Neural cell (in vitro differentiated cells): ENCODE measurements at regions not wholly inside any gene's neighbourhood (a gene's known extent, or its start where the extent isn't known, plus 50 kb on each side); places are given as distances from the start of the nearest gene placed in this dataset.

Source experiments
- H2AFZ ChIP-seq: fragments of 200-600, 300-800 bp; sonication (generic), shearing (Covaris generic); 2 replicates; pipeline ENCODE4 v1.6.0; 2014; ENCODE audit warnings: low read depth, mild to moderate bottlenecking, antibody characterized with exemption, low read length, moderate library complexity
- H3F3A ChIP-seq: fragments of 200-600 bp; shearing (Covaris generic); 2 replicates; pipeline ENCODE4 v1.6.1; 2016; ENCODE audit warnings: mild to moderate bottlenecking, moderate library complexity, mixed read lengths, antibody characterized with exemption, low read length; ENCODE audit not compliant: insufficient read depth, poor library complexity, severe bottlenecking
- H3K27ac ChIP-seq: fragments of 200-600, 300-800 bp; sonication (generic), shearing (Covaris generic); 2 replicates; pipeline ENCODE4 v1.5.1; 2014; ENCODE audit warnings: mild to moderate bottlenecking, low read length, moderate library complexity
- H3K27me3 ChIP-seq: fragments of 300-800, 200-600 bp; sonication (generic), shearing (Covaris generic); 2 replicates; pipeline ENCODE4 v1.6.0; 2014; ENCODE audit warnings: mild to moderate bottlenecking, low read depth, low read length, moderate library complexity; ENCODE audit not compliant: insufficient read depth
- H3K36me3 ChIP-seq: fragments of 300-800, 200-600 bp; sonication (generic), shearing (Covaris generic); 2 replicates; pipeline ENCODE4 v1.5.1; 2014; ENCODE audit warnings: mild to moderate bottlenecking, antibody characterized with exemption, low read length, moderate library complexity; ENCODE audit not compliant: insufficient read depth
- H3K4me2 ChIP-seq: fragments of 300-800, 200-600 bp; sonication (generic), shearing (Covaris generic); 2 replicates; pipeline ENCODE4 v1.6.0; 2014; ENCODE audit warnings: mild to moderate bottlenecking, low read length
- H3K4me3 ChIP-seq: fragments of 300-800, 200-600 bp; sonication (generic), shearing (Covaris generic); 2 replicates; pipeline ENCODE4 v1.5.1; 2014; ENCODE audit warnings: mild to moderate bottlenecking, low read length, moderate library complexity
- H3K79me2 ChIP-seq: fragments of 200-600 bp; shearing (Covaris generic); replicated peaks from 2 replicates; pipeline ENCODE4 v1.6.0; 2014; ENCODE audit warnings: mild to moderate bottlenecking, low read length, moderate library complexity; ENCODE audit not compliant: insufficient read depth
- H3K9ac ChIP-seq: fragments of 300-800, 200-600 bp; sonication (generic), shearing (Covaris generic); 2 replicates; pipeline ENCODE4 v1.6.1; 2016; ENCODE audit warnings: mild to moderate bottlenecking, low read length, mixed read lengths
- H3K9me2 ChIP-seq: fragments of 200-600 bp; shearing (Covaris generic); 2 replicates; pipeline ENCODE4 v1.6.1; 2016; ENCODE audit warnings: mild to moderate bottlenecking, low read length, mixed read lengths; ENCODE audit not compliant: insufficient read depth
- H3K9me3 ChIP-seq: fragments of 200-600, 300-800 bp; sonication (generic), shearing (Covaris generic); 2 replicates; pipeline ENCODE4 v1.6.1; 2016; ENCODE audit warnings: mild to moderate bottlenecking, mixed run types, low read length, moderate library complexity, mixed read lengths
- H4K20me1 ChIP-seq: fragments of 200-600 bp; shearing (Covaris generic); 2 replicates; pipeline ENCODE4 v1.6.1; 2016; ENCODE audit warnings: mild to moderate bottlenecking, mixed run types; ENCODE audit not compliant: insufficient read depth
- CTCF ChIP-seq: fragments of 450-650 bp; IDR thresholded peaks from 2 replicates; pipeline ENCODE4 v1.5.1; 2014; ENCODE audit warnings: antibody characterized with exemption, mild to moderate bottlenecking, moderate library complexity; ENCODE audit not compliant: poor library complexity, severe bottlenecking
- EP300 ChIP-seq: fragments of 450-650 bp; conservative IDR thresholded peaks from 2 replicates; pipeline ENCODE4 v1.6.1; 2014; ENCODE audit warnings: antibody characterized with exemption, mild to moderate bottlenecking, moderate library complexity; ENCODE audit not compliant: poor library complexity, severe bottlenecking
- EZH2 ChIP-seq: fragments of 200-600, 300-800 bp; shearing (Covaris generic), sonication (generic); IDR thresholded peaks from 2 replicates; pipeline ENCODE4 v1.6.1; 2014; ENCODE audit warnings: antibody characterized with exemption, low read length, borderline replicate concordance, mild to moderate bottlenecking; ENCODE audit not compliant: insufficient read depth, poor library complexity, severe bottlenecking
- MXI1 ChIP-seq: fragments of 450-650 bp; conservative IDR thresholded peaks from 2 replicates; pipeline ENCODE4 v1.6.1; 2014; ENCODE audit warnings: antibody characterized with exemption, mild to moderate bottlenecking; ENCODE audit not compliant: poor library complexity, severe bottlenecking
- POLR2AphosphoS5 ChIP-seq: IDR thresholded peaks from 2 replicates; pipeline ENCODE4 v1.6.1; 2012
- RAD21 ChIP-seq: fragments of 450-650 bp; conservative IDR thresholded peaks from 2 replicates; pipeline ENCODE4 v1.6.1; 2014; ENCODE audit warnings: antibody characterized with exemption, mild to moderate bottlenecking, moderate library complexity
- REST ChIP-seq: IDR thresholded peaks from 2 replicates; pipeline ENCODE4 v1.6.1; 2012; ENCODE audit warnings: borderline replicate concordance
- SMC3 ChIP-seq: fragments of 450-650 bp; conservative IDR thresholded peaks from 2 replicates; pipeline ENCODE4 v1.6.1; 2014; ENCODE audit warnings: antibody characterized with exemption, mild to moderate bottlenecking, moderate library complexity; ENCODE audit not compliant: poor library complexity
- TAF1 ChIP-seq: IDR thresholded peaks from 2 replicates; pipeline ENCODE4 v1.6.1; 2012; ENCODE audit warnings: low read depth

- Histone ChIP-seq H4K20me1 (no peaks in the 10 kb centered on the region), H3K9ac (no peak overlapping the region), H3K4me2 (no peak overlapping the region), H2AFZ (no peak overlapping the region), H3K79me2 (no peaks in the 10 kb centered on the region), H3K27ac (no peak overlapping the region), H3K4me3 (no peak overlapping the region), H3K9me3 (no peaks in the 10 kb centered on the region), H3K9me2 (no peaks in the 10 kb centered on the region), H3F3A (no peaks in the 10 kb centered on the region), H3K36me3 (no peaks in the 10 kb centered on the region), H3K27me3 (no peaks in the 10 kb centered on the region)
- TF ChIP-seq POLR2AphosphoS5, result no peak
- TF ChIP-seq TAF1, result no peak
- no peak for TF ChIP-seq EZH2
- no peak for TF ChIP-seq CTCF
- no peak for TF ChIP-seq RAD21
- no peak for TF ChIP-seq MXI1
- TF ChIP-seq REST, result no peak
- TF ChIP-seq SMC3, result no peak
- TF ChIP-seq EP300, result no peak
Observed at GRCh38 chr11:11786234-11786633, 55.5 kb upstream of the USP47 start.

- Histone ChIP-seq H3K27me3 (no peaks in the 10 kb centered on the region), H3K79me2 (no peaks in the 10 kb centered on the region), H3K9me2 (no peaks in the 10 kb centered on the region), H3K9me3 (no peaks in the 10 kb centered on the region), H2AFZ (no peak overlapping the region), H3K4me3 (no peak overlapping the region), H3K36me3 (no peaks in the 10 kb centered on the region), H3K4me2 (no peak overlapping the region), H3F3A (no peaks in the 10 kb centered on the region), H4K20me1 (no peaks in the 10 kb centered on the region), H3K27ac (no peak overlapping the region), H3K9ac (no peak overlapping the region)
- no peak for TF ChIP-seq MXI1
Observed at GRCh38 chr11:11782532-11783110, 59.2 kb upstream of the USP47 start.

GRCh38 chr11:11780858-11781257 is 60.9 kb upstream of the USP47 start:
- Histone ChIP-seq H3K27me3 (no peaks in the 10 kb centered on the region), H3K79me2 (no peaks in the 10 kb centered on the region), H4K20me1 (no peaks in the 10 kb centered on the region), H3K9me2 (no peaks in the 10 kb centered on the region), H3K9ac (no peak overlapping the region), H3K4me2 (no peak overlapping the region), H2AFZ (no peak overlapping the region), H3K27ac (no peak overlapping the region), H3F3A (no peaks in the 10 kb centered on the region), H3K4me3 (no peak overlapping the region), H3K36me3 (no peaks in the 10 kb centered on the region), H3K9me3 (no peaks in the 10 kb centered on the region)
- TF ChIP-seq EP300, result no peak
- no peak for TF ChIP-seq REST
- TF ChIP-seq RAD21, result no peak
- TF ChIP-seq SMC3, result no peak
- TF ChIP-seq EZH2, result no peak
- no peak for TF ChIP-seq POLR2AphosphoS5
- TF ChIP-seq CTCF, result no peak
- no peak for TF ChIP-seq MXI1
- TF ChIP-seq TAF1, result no peak
